HCT116 (cell line): ENCODE measurements at regions not wholly inside any gene's neighbourhood (a gene's known extent, or its start where the extent isn't known, plus 50 kb on each side); places are given as distances from the start of the nearest gene placed in this dataset.

Source experiments
- ELF1 ChIP-seq: IDR thresholded peaks from 2 replicates; pipeline ENCODE4 v1.6.1; 2012; ENCODE audit warnings: low read depth, borderline replicate concordance
- EZH2 ChIP-seq: fragments of 200-600 bp; sonication (generic); IDR thresholded peaks from 2 replicates; pipeline ENCODE4 v1.6.1; 2017; ENCODE audit warnings: antibody characterized with exemption, mixed run types
- EZH2phosphoT487 ChIP-seq: fragments of 200-600 bp; IDR thresholded peaks from 2 replicates; pipeline ENCODE4 v1.6.1; 2018; ENCODE audit warnings: antibody characterized with exemption, borderline replicate concordance
- POLR2A ChIP-seq: IDR thresholded peaks from 2 replicates; pipeline ENCODE4 v1.7.0; 2011; ENCODE audit warnings: borderline replicate concordance; ENCODE audit not compliant: insufficient read depth, insufficient read length; ENCODE audit errors: extremely low read depth
- POLR2AphosphoS5 ChIP-seq: IDR thresholded peaks from 2 replicates; pipeline ENCODE4 v1.6.1; 2011; ENCODE audit warnings: mild to moderate bottlenecking, low read depth, low read length, moderate library complexity
- RAD21 ChIP-seq: IDR thresholded peaks from 2 replicates; pipeline ENCODE4 v1.6.1; 2012; ENCODE audit warnings: low read depth, mild to moderate bottlenecking
- SP1 ChIP-seq: IDR thresholded peaks from 2 replicates; pipeline ENCODE4 v1.6.1; 2012; ENCODE audit warnings: low read depth
- SRF ChIP-seq: IDR thresholded peaks from 2 replicates; pipeline ENCODE4 v1.6.1; 2012; ENCODE audit warnings: low read depth
- TCF7L2 ChIP-seq: IDR thresholded peaks from 2 replicates; pipeline ENCODE4 v1.7.0; 2011; ENCODE audit warnings: borderline replicate concordance, inconsistent platforms; ENCODE audit not compliant: insufficient read depth, insufficient read length; ENCODE audit errors: extremely low read depth
- TF ChIP-seq, protein P1 (sequence below): IDR thresholded peaks from 2 replicates; pipeline ENCODE4 v1.6.1; 2012; ENCODE audit warnings: low read depth
- TF ChIP-seq, protein P2 (sequence below), 3 experiments: fragments of 200-600 bp in 1 of 3; sonication (generic) in 1 of 3; IDR thresholded peaks in 2 of 3; conservative IDR thresholded peaks in 1 of 3; 2 replicates each; pipeline ENCODE4 v1.5.1; 2012 to 2017; ENCODE audit warnings: low read depth in 2 of 3, low read length in 2 of 3, antibody characterized with exemption in 1 of 3, borderline replicate concordance in 1 of 3, control low read depth in 1 of 3, mild to moderate bottlenecking in 1 of 3, mixed read lengths in 1 of 3, mixed run types in 1 of 3, moderate library complexity in 1 of 3; ENCODE audit not compliant: insufficient read depth in 1 of 3
- TF ChIP-seq, protein P3 (sequence below): IDR thresholded peaks from 2 replicates; pipeline ENCODE4 v1.6.1; 2012

DNA sequence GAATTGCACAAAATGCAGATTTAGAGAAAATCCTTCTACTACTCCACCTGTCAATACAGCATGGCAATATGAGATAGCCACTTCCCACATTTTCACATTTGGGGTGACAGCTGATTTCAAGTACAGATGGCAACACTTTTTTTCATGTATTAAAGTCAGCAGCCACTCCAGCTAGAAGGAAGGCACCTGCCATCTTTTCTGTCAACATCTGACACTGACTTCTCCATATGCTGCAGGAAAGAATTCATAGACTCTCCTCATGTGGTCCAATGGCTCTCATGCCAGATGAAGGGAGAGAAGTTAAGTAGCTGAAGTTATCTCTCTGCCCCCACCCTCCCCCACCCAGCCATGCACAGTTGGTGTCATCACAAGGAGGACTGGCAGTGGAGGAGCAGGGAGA lies 912.0 kb downstream of the SORCS1 start:
- TF ChIP-seq SP1, result no peak
- TF ChIP-seq, protein P1, sequence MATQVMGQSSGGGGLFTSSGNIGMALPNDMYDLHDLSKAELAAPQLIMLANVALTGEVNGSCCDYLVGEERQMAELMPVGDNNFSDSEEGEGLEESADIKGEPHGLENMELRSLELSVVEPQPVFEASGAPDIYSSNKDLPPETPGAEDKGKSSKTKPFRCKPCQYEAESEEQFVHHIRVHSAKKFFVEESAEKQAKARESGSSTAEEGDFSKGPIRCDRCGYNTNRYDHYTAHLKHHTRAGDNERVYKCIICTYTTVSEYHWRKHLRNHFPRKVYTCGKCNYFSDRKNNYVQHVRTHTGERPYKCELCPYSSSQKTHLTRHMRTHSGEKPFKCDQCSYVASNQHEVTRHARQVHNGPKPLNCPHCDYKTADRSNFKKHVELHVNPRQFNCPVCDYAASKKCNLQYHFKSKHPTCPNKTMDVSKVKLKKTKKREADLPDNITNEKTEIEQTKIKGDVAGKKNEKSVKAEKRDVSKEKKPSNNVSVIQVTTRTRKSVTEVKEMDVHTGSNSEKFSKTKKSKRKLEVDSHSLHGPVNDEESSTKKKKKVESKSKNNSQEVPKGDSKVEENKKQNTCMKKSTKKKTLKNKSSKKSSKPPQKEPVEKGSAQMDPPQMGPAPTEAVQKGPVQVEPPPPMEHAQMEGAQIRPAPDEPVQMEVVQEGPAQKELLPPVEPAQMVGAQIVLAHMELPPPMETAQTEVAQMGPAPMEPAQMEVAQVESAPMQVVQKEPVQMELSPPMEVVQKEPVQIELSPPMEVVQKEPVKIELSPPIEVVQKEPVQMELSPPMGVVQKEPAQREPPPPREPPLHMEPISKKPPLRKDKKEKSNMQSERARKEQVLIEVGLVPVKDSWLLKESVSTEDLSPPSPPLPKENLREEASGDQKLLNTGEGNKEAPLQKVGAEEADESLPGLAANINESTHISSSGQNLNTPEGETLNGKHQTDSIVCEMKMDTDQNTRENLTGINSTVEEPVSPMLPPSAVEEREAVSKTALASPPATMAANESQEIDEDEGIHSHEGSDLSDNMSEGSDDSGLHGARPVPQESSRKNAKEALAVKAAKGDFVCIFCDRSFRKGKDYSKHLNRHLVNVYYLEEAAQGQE, result no peak
- TF ChIP-seq, protein P2, sequence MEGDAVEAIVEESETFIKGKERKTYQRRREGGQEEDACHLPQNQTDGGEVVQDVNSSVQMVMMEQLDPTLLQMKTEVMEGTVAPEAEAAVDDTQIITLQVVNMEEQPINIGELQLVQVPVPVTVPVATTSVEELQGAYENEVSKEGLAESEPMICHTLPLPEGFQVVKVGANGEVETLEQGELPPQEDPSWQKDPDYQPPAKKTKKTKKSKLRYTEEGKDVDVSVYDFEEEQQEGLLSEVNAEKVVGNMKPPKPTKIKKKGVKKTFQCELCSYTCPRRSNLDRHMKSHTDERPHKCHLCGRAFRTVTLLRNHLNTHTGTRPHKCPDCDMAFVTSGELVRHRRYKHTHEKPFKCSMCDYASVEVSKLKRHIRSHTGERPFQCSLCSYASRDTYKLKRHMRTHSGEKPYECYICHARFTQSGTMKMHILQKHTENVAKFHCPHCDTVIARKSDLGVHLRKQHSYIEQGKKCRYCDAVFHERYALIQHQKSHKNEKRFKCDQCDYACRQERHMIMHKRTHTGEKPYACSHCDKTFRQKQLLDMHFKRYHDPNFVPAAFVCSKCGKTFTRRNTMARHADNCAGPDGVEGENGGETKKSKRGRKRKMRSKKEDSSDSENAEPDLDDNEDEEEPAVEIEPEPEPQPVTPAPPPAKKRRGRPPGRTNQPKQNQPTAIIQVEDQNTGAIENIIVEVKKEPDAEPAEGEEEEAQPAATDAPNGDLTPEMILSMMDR (IDR thresholded peaks at IDR 0.05 in 2 of 3, conservative IDR thresholded peaks at IDR 0.05 in 1 of 3; ENCODE audit: borderline replicate concordance in 1 of 3, insufficient read depth in 1 of 3, low read depth in 2 of 3, low read length in 2 of 3), result no peak
- TF ChIP-seq SRF, result no peak
- TF ChIP-seq RAD21, result no peak
- no peak for TF ChIP-seq POLR2A
- no peak for TF ChIP-seq ELF1
- TF ChIP-seq, protein P3, sequence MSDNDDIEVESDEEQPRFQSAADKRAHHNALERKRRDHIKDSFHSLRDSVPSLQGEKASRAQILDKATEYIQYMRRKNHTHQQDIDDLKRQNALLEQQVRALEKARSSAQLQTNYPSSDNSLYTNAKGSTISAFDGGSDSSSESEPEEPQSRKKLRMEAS, result no peak
- no peak for TF ChIP-seq POLR2AphosphoS5
- TF ChIP-seq EZH2, result no peak
- TF ChIP-seq EZH2phosphoT487, result no peak
- no peak for TF ChIP-seq TCF7L2
